ENCODE measurements at regions not wholly inside any gene's neighbourhood (a gene's known extent, or its start where the extent isn't known, plus 50 kb on each side); places are given as distances from the start of the nearest gene placed in this dataset.

DNA sequence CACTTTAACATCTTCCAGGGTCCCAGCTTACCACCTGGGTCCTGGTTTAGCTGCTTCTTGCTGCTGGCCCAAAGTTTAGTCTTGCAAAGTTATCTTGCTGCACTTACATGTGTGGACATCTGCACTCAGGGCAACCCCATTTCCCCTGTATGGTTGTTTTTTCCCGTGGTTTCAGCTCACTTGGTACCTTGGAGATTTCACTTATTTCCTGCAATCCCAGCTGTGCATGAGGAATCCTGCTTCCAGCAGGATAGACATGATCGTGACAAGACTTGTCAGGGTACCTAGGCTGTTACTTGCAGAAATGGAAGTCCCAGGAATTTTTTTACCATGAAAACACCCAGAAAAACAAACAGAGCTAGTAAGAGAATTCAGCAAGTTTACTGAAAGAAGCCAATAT is 95.9 kb upstream of the LEP start:
- DNase-seq = no peak

GRCh38 chr7:128146052-128146451 is 95.0 kb upstream of the LEP start:
- DNase-seq = no peak

GRCh38 chr7:128148676-128149075 is 92.4 kb upstream of the LEP start:
- no peak for DNase-seq

GRCh38 chr7:128150223-128150865 is 90.7 kb upstream of the LEP start:
- peak; percentile 16 to 45 for DNase-seq

GRCh38 chr7:128151635-128152034 is 89.4 kb upstream of the LEP start:
- peak; percentile 75 to 82 for DNase-seq

- no peak for DNase-seq
Measured at GRCh38 chr7:128152721-128153120, 88.4 kb upstream of the LEP start.

DNA sequence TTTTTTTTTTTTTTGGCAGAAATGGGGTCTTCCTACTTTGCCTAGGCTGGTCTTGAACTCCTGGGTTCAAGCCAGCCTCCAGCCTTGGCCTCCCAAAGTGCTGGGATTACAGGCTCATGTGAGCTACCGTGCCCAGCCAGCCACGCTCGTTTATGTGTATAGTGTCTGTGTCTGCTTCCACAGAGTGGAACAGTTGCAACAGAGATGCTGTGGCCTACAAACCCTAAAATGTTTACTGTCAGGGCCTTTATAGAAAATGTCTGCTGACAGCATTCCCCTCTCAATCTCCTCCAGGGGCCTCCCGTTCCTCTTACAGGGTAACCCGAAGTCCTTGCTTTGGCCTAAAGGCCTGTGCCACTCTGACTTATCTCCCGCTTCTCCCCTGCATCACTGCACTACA is 87.6 kb upstream of the LEP start:
- DNase-seq = no peak

DNA sequence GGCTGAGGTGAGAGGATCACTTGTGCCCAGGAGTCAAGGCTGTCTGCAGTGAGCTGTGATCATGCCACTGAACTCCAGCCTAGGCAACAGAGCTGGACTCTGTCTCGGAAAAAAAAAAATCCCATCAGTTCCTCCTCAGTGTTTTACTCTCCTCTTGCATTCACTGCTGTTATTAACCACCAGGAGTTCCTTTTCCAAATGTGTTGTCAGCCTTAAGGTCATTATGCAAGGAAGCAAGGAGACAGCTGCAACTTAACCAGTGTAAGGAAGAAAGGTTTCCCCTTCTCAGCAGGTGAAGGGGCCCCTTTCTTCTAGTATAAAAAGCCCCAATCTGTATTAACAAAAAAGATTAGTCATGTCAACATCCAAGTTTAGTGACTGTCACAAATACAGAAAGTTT is 86.6 kb upstream of the LEP start:
- DNase-seq = peak; percentile 40 to 62

DNA sequence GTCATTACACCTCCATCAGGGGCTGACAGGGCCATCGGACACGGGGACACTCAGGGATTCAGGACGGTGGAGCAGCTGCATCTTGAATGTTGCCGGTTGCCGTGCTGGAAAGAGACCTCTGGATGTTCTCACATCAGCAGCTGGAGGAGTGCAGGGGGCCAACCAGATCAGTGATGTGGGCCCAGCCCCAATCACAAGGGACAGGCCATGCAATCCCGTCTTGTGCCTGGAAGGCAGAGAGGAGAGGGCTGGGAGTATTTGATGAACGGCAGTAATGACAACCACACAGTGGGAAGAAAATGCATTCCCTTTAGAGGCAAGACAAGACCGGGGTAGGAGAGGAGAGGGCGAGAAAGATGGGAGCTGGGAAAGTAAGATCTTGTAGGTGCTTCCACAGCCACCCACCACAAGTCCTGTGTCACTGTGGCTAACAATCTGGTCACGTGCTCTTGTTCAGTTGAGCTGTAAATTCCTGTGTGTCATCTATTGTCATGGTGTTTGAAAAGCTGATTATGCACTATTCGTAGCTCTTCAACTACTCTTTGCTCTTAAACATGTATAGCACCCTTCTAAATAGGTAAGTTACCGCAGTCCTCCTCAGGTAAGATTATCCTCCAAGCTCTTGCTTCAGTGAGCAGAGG is 85.9 kb upstream of the LEP start:
- DNase-seq = peak; percentile 51 to 69

- DNase-seq = no peak
Measured at GRCh38 chr7:128157906-128158305, 83.2 kb upstream of the LEP start.

- no peak for DNase-seq
Measured at GRCh38 chr7:128158370-128158769, 82.7 kb upstream of the LEP start.

DNA sequence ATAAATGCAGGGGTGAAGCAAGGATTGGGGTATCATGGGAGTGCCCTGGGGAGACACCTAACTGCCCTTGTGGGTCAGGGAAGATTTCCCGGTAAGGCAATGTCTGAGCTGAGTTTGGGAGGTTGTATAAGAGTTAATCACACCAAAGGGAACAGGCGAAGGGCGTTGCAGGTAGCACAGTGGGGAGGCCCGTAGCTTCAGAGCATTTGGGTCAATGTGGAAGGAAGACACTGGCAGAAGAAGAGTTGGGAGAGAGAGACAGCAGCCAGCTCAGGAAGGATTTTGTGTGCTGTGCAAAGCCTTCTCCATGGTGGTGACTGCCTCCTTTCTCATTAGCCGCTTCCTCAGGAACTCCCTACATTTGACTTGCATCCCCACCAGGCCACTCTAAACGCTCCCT is 80.8 kb upstream of the LEP start:
- no peak for DNase-seq

GRCh38 chr7:128161466-128162125 is 79.5 kb upstream of the LEP start:
- no peak for DNase-seq

DNA sequence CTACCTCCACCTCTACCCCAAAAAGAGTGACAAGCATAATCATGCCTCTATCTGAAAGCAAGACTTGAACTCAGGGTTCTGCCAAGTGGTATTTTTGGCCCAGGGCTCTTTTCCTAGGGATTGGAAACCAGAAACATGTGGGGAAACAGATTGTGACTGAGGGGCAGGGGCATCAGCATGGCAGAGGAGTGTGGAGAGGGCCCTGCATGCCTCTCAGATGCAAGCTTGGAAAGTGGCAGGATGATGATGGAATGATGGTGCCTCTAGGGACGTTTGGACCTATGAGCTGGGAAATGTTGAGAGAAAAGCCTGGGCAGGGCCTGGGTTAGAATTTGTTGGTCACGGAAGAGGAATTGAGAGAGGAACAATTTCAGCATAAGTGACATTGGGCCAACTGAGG is 78.4 kb upstream of the LEP start:
- no peak for DNase-seq

GRCh38 chr7:128163473-128163872 is 77.6 kb upstream of the LEP start:
- no peak for DNase-seq

DNA sequence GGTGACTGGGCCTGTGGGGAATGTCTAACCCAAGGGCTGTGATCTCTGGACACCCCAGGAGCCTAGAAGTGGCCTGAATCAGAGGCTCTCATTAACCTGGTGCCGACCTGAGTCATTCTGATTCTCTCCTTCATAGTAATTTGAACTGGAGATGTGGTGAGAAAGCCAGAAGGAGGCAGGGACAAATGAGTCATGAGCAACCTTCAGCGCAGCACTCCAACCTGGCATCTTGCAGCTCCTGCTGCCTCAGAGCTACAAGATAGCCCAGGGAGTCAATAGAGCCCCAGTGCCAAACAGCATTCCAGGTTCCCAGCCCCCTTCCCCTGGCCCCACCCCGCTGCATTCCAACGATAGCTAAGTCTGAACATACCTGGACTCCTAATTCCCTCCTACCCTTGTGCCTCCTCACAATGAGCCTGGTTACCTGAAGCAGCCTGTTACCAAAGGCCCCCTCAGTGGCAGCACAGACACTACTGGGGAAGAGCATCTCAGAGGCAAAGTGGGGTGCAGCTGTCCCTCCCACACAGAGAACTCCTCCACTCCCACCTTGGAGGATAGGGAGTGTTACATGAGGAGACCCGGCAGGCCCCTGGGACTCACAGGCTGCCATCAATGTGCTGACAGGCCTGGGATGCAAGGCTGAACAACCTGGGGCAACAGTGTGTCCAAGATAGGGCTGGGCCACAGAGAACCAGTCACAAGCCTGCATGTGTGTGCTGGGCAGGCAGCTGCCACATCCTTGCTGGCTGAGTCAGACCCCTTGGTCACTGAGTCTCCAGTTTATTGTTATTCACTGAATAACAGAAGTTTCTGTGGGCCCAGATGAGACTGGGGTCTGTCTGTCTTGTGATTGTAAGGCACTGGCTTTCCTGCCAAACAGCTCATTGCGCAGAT is 76.8 kb upstream of the LEP start:
- DNase-seq = no peak

DNA sequence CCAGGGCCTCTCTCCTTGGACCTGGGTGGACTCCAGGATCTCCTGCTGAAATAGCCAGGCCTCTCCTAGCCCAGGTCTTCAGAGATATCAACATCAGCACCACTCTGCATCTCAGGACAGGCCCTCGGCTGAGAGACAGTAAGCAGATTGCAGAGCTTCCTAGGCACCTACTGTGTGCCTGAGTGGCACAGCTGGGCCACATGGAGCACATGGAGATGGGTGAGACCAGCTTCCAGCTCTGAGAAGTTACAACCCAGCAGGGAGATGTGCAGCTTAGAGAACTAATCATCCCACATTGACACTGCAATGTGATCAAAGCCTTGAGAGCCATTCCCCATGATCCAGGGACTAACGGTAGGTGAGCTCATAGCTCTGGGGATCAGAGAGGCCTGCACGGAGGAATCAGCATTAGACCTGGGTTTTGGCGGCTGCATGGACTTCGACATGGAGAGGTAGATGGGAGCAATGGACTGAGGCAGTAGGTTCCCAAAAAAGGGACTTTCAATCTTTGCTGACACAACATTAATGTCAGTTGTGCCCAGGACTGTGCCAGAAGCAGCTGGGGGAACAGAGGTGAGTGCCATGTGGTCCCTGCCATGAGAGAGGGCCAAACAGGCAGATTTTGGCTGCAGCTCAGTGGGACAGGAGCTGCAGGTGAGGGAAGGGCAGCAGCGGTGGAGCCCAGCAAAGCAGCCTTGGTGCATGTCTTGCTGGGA is 76.0 kb upstream of the LEP start:
- DNase-seq = no peak

DNA sequence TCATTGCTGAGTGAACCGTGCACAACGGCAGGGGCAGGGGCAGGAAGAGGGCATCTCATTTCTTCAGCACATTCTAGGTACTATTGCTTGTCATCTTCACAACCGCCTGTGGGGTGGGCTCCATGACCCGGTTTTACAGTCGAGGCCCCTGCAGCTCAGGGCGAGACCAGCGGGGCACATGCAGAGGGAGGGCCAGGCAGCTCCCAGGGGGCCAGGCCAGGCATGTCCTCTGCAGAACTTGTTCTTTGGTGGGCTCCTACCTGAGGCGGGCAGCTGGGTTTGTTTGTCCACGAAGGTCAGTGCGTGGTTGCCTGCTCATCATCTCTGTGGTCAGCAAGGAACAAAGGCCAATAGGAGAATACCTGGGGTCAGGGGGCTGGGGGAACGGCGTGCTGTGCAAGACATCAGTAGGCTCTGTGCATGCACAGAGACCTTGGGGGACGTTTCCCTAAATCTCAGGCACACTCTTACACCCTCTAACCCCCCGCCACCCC is 75.1 kb upstream of the LEP start:
- no peak for DNase-seq

DNA sequence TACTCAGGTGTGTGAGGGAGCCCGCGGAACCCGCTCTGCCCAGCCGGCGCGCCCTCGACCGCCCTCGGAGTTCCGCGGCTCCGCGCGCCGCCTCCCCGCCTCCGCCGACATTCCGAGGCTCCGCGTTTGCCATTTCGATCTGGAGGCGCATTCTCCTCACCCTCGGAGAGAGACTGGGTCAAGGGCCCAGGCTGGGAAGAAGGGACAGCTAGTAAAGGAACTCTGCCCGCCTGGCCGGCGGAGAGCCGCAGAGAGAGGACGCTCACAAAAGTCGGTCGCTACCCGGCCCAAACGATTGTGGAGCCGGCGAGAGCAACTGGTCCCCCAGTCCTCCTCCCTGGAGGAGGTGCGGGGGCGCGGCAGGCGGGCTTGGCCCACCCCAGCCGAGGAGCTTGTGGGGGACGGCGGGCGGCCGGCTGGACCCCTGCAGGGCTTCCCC is 74.5 kb upstream of the LEP start:
- no peak for DNase-seq

GRCh38 chr7:128167042-128167701 is 73.9 kb upstream of the LEP start:
- peak; percentile 20 to 30 for DNase-seq

DNA sequence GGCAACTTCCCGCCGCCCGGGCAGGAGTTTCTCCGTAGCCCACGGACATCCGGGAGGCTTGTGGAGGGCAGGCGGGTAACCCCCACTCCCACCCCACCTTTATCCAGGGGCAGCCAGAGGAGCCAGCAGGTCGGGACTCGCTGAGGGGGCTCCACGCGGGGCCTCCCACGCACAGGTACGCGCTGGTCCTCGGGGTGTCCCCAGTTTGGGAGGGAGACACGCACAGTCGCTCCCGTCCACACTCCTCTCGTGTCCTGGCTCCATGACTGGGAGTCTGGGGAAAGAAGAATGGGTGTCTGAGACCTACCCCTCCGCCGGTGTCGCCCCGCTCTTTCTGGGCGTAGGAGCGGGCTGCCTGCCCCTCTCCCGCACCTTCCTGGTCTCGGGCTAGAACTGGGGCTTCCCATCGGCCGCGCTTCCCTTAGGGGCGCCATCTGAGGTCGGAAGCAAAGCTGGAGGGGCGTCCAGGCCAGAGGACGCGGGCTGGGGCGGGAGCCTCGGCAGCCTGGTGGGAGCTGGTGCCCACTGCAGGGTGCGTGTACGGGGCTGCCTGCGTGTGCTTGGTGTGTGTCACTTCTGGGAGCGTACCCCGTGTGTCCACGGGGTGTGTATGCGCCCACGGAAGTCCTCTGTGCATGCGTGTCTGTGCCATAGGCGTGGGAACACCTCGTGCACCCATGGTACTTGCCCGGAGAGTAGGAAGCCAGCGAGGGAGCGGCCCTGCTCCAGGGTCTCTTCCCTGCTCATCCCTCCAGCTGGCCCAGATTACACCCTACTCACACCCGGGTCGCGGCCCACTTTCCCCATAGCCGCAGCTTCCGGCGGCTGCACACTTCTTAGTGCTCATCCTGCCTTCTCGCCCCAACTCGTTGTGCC is 73.0 kb upstream of the LEP start:
- DNase-seq = no peak
